Ishikawa (cell line): ENCODE measurements at regions not wholly inside any gene's neighbourhood (a gene's known extent, or its start where the extent isn't known, plus 50 kb on each side); places are given as distances from the start of the nearest gene placed in this dataset.

Experiments
- CEBPB ChIP-seq: IDR thresholded peaks from 2 replicates; pipeline ENCODE4 v1.6.1; 2012
- CREB1 ChIP-seq: IDR thresholded peaks from 2 replicates; pipeline ENCODE4 v1.6.1; 2012; ENCODE audit warnings: low read depth
- EGR1 ChIP-seq: IDR thresholded peaks from 2 replicates; pipeline ENCODE4 v1.6.1; 2012
- EP300 ChIP-seq: IDR thresholded peaks from 2 replicates; pipeline ENCODE4 v1.6.1; 2012; ENCODE audit warnings: borderline replicate concordance
- FOXM1 ChIP-seq: IDR thresholded peaks from 2 replicates; pipeline ENCODE4 v1.6.1; 2012; ENCODE audit warnings: low read depth, borderline replicate concordance
- NFIC ChIP-seq: IDR thresholded peaks from 2 replicates; pipeline ENCODE4 v1.6.1; 2012
- RAD21 ChIP-seq: IDR thresholded peaks from 2 replicates; pipeline ENCODE4 v1.6.1; 2012; ENCODE audit warnings: low read depth
- TAF1 ChIP-seq: IDR thresholded peaks from 2 replicates; pipeline ENCODE4 v1.6.1; 2012; ENCODE audit warnings: low read depth, mild to moderate bottlenecking
- TCF12 ChIP-seq: IDR thresholded peaks from 2 replicates; pipeline ENCODE4 v1.6.1; 2012; ENCODE audit warnings: low read depth
- TEAD4 ChIP-seq: IDR thresholded peaks from 2 replicates; pipeline ENCODE4 v1.6.1; 2012
- YY1 ChIP-seq: IDR thresholded peaks from 2 replicates; pipeline ENCODE4 v1.6.1; 2012; ENCODE audit warnings: low read depth
- ZBTB7A ChIP-seq: IDR thresholded peaks from 2 replicates; pipeline ENCODE4 v1.6.1; 2012; ENCODE audit warnings: low read depth
- TF ChIP-seq, protein P1 (sequence below): IDR thresholded peaks from 2 replicates; pipeline ENCODE4 v1.6.1; 2012; ENCODE audit warnings: low read depth, mild to moderate bottlenecking
- TF ChIP-seq, protein P2 (sequence below): IDR thresholded peaks from 2 replicates; pipeline ENCODE4 v1.6.1; 2012
- TF ChIP-seq, protein P3 (sequence below): IDR thresholded peaks from 2 replicates; pipeline ENCODE4 v1.6.1; 2012

DNA sequence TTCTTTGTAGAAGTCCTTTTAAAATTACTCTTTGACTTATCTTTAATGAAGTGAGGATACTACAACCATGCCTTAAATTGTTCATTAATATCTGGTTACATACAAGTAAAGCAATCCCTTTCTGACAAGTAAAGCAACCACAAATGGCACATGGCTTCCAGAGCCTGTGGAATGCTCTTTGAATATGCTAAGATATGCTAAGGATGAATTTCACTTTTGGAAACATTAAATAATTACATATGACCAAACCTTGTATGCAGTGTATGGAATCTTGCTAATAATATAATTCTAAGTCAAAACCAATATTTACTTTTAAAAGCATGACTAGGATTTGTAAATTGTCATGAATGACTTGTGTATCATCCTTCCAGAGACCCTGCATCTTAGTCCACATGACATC, 1711.2 kb upstream of the CELF4 start:
- no peak for TF ChIP-seq EGR1
- TF ChIP-seq TAF1: no peak
- no peak for TF ChIP-seq NFIC
- TF ChIP-seq, protein P1, sequence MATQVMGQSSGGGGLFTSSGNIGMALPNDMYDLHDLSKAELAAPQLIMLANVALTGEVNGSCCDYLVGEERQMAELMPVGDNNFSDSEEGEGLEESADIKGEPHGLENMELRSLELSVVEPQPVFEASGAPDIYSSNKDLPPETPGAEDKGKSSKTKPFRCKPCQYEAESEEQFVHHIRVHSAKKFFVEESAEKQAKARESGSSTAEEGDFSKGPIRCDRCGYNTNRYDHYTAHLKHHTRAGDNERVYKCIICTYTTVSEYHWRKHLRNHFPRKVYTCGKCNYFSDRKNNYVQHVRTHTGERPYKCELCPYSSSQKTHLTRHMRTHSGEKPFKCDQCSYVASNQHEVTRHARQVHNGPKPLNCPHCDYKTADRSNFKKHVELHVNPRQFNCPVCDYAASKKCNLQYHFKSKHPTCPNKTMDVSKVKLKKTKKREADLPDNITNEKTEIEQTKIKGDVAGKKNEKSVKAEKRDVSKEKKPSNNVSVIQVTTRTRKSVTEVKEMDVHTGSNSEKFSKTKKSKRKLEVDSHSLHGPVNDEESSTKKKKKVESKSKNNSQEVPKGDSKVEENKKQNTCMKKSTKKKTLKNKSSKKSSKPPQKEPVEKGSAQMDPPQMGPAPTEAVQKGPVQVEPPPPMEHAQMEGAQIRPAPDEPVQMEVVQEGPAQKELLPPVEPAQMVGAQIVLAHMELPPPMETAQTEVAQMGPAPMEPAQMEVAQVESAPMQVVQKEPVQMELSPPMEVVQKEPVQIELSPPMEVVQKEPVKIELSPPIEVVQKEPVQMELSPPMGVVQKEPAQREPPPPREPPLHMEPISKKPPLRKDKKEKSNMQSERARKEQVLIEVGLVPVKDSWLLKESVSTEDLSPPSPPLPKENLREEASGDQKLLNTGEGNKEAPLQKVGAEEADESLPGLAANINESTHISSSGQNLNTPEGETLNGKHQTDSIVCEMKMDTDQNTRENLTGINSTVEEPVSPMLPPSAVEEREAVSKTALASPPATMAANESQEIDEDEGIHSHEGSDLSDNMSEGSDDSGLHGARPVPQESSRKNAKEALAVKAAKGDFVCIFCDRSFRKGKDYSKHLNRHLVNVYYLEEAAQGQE: no peak
- TF ChIP-seq EP300: no peak

DNA sequence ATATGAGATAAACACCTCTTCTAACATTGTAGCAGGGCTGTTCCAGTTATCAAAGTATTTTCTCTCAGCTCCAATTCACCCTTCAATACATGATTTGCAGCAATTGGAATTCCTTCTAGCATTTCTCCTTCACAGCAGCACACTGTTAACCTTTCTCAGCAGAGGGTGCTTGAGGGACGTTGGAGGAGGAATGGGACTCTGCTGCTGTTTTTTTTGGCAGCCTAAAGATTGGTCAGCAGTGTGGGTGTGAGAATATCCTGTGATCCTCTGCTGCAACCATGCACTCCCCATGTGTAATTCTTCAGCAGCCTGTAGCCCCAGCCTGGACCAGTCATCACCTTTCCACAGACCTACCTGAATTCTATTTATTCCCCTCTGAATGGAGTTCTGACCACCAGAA, 1708.9 kb upstream of the CELF4 start:
- no peak for TF ChIP-seq TEAD4
- TF ChIP-seq FOXM1: no peak
- no peak for TF ChIP-seq ZBTB7A

DNA sequence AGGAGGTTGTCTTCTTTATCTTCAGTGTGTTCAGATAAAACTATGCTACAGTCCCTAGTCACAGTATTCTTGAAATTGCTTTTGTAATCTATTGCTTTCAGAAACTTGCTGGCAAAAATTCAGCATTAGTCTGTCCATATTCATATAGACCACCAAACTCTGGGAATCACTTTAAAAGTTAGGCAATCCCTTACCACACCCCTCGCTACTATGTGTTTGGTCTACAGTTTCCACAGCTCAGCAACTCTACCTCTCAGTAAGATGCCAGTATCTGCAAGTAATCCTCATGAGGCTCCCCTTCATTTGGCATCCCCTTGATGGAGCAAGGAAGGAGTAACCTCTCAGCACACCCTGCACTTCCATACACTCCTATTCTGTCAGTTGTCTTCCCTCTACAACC, 1706.6 kb upstream of the CELF4 start:
- TF ChIP-seq FOXM1 (no peak), EGR1 (no peak), TCF12 (no peak), NFIC (no peak), CEBPB (no peak), TAF1 (no peak), TEAD4 (no peak), ZBTB7A (no peak), CREB1 (no peak), EP300 (no peak), YY1 (no peak), RAD21 (no peak)
- TF ChIP-seq, protein P1: no peak
- TF ChIP-seq, protein P2, sequence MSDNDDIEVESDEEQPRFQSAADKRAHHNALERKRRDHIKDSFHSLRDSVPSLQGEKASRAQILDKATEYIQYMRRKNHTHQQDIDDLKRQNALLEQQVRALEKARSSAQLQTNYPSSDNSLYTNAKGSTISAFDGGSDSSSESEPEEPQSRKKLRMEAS: no peak
- TF ChIP-seq, protein P3, sequence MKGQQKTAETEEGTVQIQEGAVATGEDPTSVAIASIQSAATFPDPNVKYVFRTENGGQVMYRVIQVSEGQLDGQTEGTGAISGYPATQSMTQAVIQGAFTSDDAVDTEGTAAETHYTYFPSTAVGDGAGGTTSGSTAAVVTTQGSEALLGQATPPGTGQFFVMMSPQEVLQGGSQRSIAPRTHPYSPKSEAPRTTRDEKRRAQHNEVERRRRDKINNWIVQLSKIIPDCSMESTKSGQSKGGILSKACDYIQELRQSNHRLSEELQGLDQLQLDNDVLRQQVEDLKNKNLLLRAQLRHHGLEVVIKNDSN: no peak

DNA sequence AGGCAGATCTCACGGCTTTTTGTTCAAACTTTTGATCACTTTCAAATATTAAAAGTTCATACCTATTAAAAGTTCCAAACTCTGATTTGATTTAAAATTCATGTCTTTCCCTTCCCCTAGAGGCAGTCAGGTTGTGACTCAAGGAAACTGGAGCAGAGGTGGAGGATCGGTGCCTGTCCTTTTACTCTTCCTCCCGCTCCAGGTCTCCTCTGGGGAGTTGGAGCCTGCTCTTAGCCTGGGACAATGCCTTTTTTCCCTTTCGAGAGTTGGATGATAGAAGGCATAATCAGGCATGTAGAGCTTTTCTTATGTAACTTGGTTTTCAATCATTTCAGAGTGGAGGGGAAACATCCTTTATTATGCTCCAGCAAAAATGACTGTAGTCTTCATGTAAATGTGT, 1706.1 kb upstream of the CELF4 start:
- no peak for TF ChIP-seq FOXM1
- TF ChIP-seq, protein P2: no peak
- TF ChIP-seq, protein P3: no peak
- TF ChIP-seq NFIC: no peak
- TF ChIP-seq CEBPB: no peak
- no peak for TF ChIP-seq CREB1
- no peak for TF ChIP-seq RAD21
- no peak for TF ChIP-seq EP300
- TF ChIP-seq, protein P1: no peak
- TF ChIP-seq EGR1: no peak
- TF ChIP-seq TCF12: no peak
- TF ChIP-seq YY1: no peak

DNA sequence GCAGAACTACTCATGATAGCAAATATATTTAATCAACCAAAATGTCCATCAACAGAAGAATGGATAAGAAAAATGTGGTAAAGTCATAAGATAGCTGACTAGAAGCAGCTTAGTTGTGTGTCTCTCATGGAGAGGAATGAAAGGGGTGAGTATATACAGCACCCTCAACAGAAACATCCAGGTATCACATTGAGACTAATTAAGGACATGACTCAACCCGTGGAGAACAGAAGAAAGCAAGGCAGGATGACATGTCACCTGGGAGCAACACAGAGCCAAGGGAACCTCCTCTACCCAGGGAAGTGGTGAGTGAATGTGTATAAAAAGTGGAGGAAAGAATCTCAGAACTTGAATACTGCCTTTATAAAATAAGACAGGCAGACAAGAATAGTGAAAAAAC, 1695.0 kb upstream of the CELF4 start:
- TF ChIP-seq CEBPB (no peak), ZBTB7A (no peak), CREB1 (no peak), RAD21 (no peak), NFIC (no peak), EP300 (no peak), TCF12 (no peak), EGR1 (no peak), FOXM1 (no peak), TAF1 (no peak), TEAD4 (no peak)
- TF ChIP-seq, protein P2: no peak
